ENCODE measurements at regions not wholly inside any gene's neighbourhood (a gene's known extent, or its start where the extent isn't known, plus 50 kb on each side); places are given as distances from the start of the nearest gene placed in this dataset.

DNA sequence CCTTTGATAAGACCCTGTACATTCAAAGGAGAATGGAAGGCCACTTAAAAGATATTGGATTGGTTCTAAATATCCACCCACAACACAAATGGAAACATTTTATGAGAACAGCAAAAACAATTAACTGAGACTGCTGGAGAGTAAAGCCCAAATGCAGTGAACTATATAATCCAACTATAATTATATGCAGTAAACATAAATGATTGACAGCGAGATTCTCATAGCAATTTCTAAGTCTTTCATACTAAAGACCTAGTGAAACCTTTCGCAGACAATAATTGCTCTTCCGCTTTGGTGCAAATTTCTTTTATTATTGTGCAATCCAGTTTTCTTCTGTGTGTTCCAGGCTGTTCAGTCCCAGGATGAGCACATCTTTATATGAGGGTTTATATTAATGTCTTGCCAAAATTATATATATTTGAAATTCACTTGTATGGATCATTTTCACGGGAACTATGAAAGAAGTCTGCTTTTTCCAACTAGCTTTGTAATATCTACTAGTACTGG lies 190.9 kb downstream of the ST6GAL2 start:
- Histone ChIP-seq H3K9me3 (ENCODE audit: insufficient read depth, low read depth, low read length) (no peaks in the 10 kb centered on the region), H3K27ac (ENCODE audit: low read length) (no peak overlapping the region), H3K27me3 (ENCODE audit: insufficient read depth, low read length) (no peaks in the 10 kb centered on the region), H3K4me1 (ENCODE audit: insufficient read depth, low read length) (no peaks in the 10 kb centered on the region), H3K36me3 (ENCODE audit: insufficient read depth, low read depth, low read length) (no peaks in the 10 kb centered on the region), H3K9ac (ENCODE audit: low read depth, low read length) (no peak overlapping the region), H3K4me3 (ENCODE audit: low read length) (no peak overlapping the region)

DNA sequence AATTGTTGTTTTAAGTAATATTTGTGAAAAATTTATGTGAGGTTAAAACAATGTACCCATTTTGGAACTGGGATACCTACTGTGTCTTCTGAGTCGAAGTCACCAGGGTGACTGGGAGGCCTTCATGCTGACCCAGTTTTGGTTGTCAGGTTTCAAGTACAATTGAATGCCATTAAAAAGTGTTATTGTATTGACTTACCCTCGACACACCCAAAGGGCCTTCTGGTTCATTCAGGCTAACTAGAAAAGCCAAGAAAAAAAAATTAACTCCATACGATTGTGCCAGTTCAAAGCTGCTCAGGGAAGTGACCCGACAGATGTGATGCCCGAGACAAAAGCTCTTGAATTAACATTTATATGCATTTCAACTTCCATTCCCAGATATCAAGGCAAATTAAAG lies 190.0 kb downstream of the ST6GAL2 start:
- H3K9me3 ChIP-seq (ENCODE audit: insufficient read depth, low read depth, low read length) = no peaks in the 10 kb centered on the region
- H3K27me3 ChIP-seq (ENCODE audit: insufficient read depth, low read length) = no peaks in the 10 kb centered on the region
- H3K9ac ChIP-seq (ENCODE audit: low read depth, low read length) = no peak overlapping the region
- H3K4me1 ChIP-seq (ENCODE audit: insufficient read depth, low read length) = no peaks in the 10 kb centered on the region
- H3K27ac ChIP-seq (ENCODE audit: low read length) = no peak overlapping the region
- H3K4me3 ChIP-seq (ENCODE audit: low read length) = no peak overlapping the region
- H3K36me3 ChIP-seq (ENCODE audit: insufficient read depth, low read depth, low read length) = no peaks in the 10 kb centered on the region

DNA sequence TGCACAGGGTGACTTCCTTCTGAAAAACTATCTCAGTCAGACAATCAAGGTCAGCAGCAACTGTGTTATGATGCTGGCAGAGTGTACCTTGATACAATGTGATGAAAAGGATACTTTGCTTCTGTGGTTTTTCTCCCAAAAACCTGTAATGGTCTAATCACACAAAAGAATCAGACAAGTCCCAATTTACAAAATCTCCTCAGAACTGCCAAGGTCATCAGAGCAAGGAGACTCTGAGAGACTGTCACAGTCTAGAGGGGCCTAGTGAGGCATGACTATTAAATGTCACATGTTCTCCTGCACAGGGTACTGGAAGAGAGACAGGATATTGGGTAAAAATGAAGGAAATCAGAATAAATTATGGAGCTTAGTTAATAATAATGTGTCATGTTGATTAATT lies 185.4 kb downstream of the ST6GAL2 start:
- Histone ChIP-seq H3K27me3 (ENCODE audit: insufficient read depth, low read length) (no peaks in the 10 kb centered on the region), H3K36me3 (ENCODE audit: insufficient read depth, low read depth, low read length) (no peaks in the 10 kb centered on the region), H3K4me1 (ENCODE audit: insufficient read depth, low read length) (no peaks in the 10 kb centered on the region), H3K9ac (ENCODE audit: low read depth, low read length) (no peak overlapping the region), H3K9me3 (ENCODE audit: insufficient read depth, low read depth, low read length) (no peaks in the 10 kb centered on the region), H3K27ac (ENCODE audit: low read length) (no peak overlapping the region), H3K4me3 (ENCODE audit: low read length) (no peak overlapping the region)

DNA sequence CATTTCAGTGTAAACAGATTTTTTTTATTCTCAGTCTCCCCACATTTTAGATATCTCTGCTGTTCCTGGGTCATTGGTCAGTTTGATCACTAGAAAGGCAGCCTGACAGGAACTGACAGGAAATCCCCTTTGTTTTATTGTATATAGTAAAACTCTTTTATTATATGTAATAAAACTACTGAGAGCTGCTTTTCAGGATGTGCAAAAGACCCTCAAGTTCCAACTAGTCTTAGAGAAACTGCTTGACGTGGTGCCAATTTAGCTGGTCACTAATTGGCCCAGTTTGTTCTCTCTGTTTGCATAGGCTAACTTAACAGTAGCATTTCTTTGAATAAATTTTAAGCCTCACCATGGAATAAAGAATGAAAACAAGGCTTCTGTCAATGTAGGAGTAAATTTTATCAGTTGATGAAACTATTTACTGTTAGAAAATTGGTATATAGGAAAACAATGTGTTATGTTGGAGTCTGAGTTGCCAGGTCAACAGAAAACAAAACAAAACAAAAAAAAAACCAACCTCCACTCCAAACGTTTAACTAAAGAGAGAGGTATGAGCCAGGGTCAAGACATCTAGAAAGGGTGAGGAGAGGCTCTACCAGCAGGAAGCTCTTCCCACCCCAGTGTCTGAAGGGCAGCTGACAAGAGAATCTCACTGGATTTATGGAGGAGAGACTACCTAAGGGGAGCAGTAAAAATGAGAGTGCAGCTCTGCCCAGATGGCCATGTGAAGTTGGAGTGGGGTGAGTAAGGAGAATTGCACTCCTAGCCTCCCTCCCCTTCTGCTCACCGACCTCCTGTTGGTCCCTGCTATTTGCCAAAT lies 184.6 kb downstream of the ST6GAL2 start:
- no peaks in the 10 kb centered on the region for H3K4me1 ChIP-seq (ENCODE audit: insufficient read depth, low read length)
- no peaks in the 10 kb centered on the region for H3K36me3 ChIP-seq (ENCODE audit: insufficient read depth, low read depth, low read length)
- no peak overlapping the region for H3K27ac ChIP-seq (ENCODE audit: low read length)
- H3K9me3 ChIP-seq (ENCODE audit: insufficient read depth, low read depth, low read length) = no peaks in the 10 kb centered on the region
- no peak overlapping the region for H3K4me3 ChIP-seq (ENCODE audit: low read length)
- H3K9ac ChIP-seq (ENCODE audit: low read depth, low read length) = no peak overlapping the region
- H3K27me3 ChIP-seq (ENCODE audit: insufficient read depth, low read length) = no peaks in the 10 kb centered on the region

DNA sequence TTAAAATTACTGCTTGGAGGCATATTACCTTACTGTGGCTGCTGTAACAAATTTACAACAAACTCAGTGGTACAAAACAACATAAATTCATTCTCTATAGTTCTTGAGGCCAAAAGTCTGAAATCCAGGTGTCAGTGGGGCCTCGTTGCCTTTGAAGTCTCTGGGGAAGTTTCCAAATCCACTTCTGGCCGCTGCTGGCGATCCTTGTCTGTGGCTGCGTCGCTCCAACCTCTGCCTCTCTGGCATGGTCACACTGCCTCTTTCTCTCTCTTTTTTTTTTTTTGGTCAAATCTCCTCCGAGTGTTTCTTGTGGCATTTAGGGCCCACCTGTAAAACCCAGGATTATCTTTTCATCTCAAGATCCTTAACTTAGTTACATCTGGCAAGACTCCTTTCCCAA lies 182.8 kb downstream of the ST6GAL2 start:
- Histone ChIP-seq H3K4me3 (ENCODE audit: low read length) (no peak overlapping the region), H3K36me3 (ENCODE audit: insufficient read depth, low read depth, low read length) (no peaks in the 10 kb centered on the region), H3K27me3 (ENCODE audit: insufficient read depth, low read length) (no peaks in the 10 kb centered on the region), H3K9ac (ENCODE audit: low read depth, low read length) (no peak overlapping the region), H3K9me3 (ENCODE audit: insufficient read depth, low read depth, low read length) (no peaks in the 10 kb centered on the region), H3K27ac (ENCODE audit: low read length) (no peak overlapping the region), H3K4me1 (ENCODE audit: insufficient read depth, low read length) (no peaks in the 10 kb centered on the region)

DNA sequence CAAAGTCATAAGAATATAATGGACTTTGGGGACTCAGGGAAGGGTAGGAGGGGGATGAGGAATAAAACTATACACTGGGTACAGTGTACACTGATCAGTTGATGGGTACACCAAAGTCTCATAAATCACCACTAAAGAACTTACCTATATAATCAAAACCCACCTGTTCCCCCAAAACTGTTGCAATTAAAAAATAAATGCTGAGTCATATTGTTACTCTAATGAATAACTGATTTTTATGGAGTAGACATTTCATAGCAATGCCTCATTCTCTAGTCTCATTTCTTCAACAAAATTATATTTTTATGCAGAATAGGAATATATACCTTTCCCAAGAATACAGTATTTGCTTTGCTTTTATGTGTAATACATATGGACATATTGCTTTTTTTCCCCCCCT lies 181.2 kb downstream of the ST6GAL2 start:
- Histone ChIP-seq H3K27ac (ENCODE audit: low read length) (no peak overlapping the region), H3K27me3 (ENCODE audit: insufficient read depth, low read length) (no peaks in the 10 kb centered on the region), H3K9ac (ENCODE audit: low read depth, low read length) (no peak overlapping the region), H3K36me3 (ENCODE audit: insufficient read depth, low read depth, low read length) (no peaks in the 10 kb centered on the region), H3K4me1 (ENCODE audit: insufficient read depth, low read length) (no peaks in the 10 kb centered on the region), H3K4me3 (ENCODE audit: low read length) (no peak overlapping the region), H3K9me3 (ENCODE audit: insufficient read depth, low read depth, low read length) (no peaks in the 10 kb centered on the region)

DNA sequence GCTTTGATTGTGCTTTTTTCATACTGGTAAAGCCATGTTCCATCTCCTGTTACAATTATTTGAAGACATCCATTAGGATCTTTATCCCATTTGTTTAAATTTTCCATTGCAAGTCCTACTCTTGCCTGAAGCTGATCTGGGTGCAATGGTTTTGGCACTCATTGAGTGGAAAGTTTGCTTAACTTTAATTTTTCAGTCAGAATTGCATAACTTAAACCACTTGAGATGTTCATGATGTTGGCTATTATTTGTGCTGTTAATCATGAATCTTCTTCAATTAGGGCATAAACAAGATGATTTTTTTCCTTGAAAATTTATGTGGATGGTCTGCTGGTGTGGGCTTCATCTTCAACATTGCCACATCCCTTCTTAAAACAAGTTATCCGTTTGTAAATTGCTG lies 180.1 kb downstream of the ST6GAL2 start:
- no peaks in the 10 kb centered on the region for H3K4me1 ChIP-seq (ENCODE audit: insufficient read depth, low read length)
- no peak overlapping the region for H3K4me3 ChIP-seq (ENCODE audit: low read length)
- no peaks in the 10 kb centered on the region for H3K27me3 ChIP-seq (ENCODE audit: insufficient read depth, low read length)
- H3K36me3 ChIP-seq (ENCODE audit: insufficient read depth, low read depth, low read length) = no peaks in the 10 kb centered on the region
- H3K9ac ChIP-seq (ENCODE audit: low read depth, low read length) = no peak overlapping the region
- no peak overlapping the region for H3K27ac ChIP-seq (ENCODE audit: low read length)
- H3K9me3 ChIP-seq (ENCODE audit: insufficient read depth, low read depth, low read length) = no peaks in the 10 kb centered on the region

DNA sequence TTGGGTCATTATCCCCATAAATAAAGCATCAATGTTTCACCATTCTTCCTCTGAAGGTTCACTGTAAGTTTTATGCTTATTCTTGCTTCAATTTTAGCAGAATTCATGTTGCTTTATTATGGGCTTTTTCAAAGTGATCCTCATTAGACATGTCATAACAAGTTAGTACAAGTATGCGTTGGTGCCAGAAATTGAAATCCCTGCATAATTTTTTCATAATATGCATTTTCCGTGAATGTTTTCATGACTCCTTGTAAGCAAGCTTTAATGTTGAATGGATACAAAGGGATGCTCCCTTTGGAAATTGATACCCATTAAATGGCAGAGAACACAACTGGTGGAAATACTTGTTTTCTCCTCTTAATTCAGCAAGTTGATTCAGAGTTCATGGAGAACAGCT lies 179.7 kb downstream of the ST6GAL2 start:
- Histone ChIP-seq H3K4me1 (ENCODE audit: insufficient read depth, low read length) (no peaks in the 10 kb centered on the region), H3K27ac (ENCODE audit: low read length) (no peak overlapping the region), H3K4me3 (ENCODE audit: low read length) (no peak overlapping the region), H3K27me3 (ENCODE audit: insufficient read depth, low read length) (no peaks in the 10 kb centered on the region), H3K9me3 (ENCODE audit: insufficient read depth, low read depth, low read length) (peaks cover 3% of the 10 kb centered on the region), H3K36me3 (ENCODE audit: insufficient read depth, low read depth, low read length) (no peaks in the 10 kb centered on the region), H3K9ac (ENCODE audit: low read depth, low read length) (no peak overlapping the region)

DNA sequence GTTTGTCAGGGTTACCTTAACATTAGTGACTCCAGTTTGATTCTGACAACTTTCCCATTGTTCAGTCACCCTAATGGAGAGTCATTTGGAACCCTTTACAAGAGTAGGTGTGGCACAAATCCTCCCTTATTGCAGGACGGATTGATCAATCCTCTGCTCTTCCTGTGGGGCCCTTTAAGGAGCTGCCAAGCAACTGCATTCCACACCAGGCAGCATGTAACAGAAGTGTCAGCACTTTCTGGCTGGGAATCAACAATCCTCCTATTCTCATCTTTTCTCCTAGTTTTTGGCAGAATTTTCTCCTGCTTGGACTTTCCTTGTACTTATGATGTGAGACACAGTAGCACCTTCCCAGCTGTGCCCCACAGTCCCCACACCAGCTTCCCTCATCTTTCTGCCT lies 177.8 kb downstream of the ST6GAL2 start:
- peaks cover 22% of the 10 kb centered on the region for H3K9me3 ChIP-seq (ENCODE audit: insufficient read depth, low read depth, low read length)
- H3K36me3 ChIP-seq (ENCODE audit: insufficient read depth, low read depth, low read length) = no peaks in the 10 kb centered on the region
- H3K27me3 ChIP-seq (ENCODE audit: insufficient read depth, low read length) = no peaks in the 10 kb centered on the region
- H3K9ac ChIP-seq (ENCODE audit: low read depth, low read length) = no peak overlapping the region
- H3K27ac ChIP-seq (ENCODE audit: low read length) = no peak overlapping the region
- H3K4me1 ChIP-seq (ENCODE audit: insufficient read depth, low read length) = no peaks in the 10 kb centered on the region
- no peak overlapping the region for H3K4me3 ChIP-seq (ENCODE audit: low read length)

DNA sequence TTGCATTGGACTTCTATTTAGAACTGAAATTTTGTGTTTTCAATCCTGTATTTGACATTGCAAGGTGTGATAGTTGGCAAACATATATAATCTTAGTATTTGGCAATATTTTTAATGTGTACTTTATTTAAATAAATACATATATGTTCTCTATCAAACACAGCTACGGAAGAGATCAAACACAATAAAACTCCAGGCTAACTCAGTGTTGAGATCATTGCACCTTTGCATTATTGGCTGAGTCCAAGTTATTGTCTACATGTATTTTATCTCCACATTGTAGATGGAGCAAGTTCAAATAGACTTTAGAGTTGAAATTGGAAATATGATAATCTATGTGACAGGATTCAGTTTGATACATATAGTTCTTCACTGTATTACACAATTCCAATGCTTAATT lies 176.7 kb downstream of the ST6GAL2 start:
- no peak overlapping the region for H3K9ac ChIP-seq (ENCODE audit: low read depth, low read length)
- H3K27ac ChIP-seq (ENCODE audit: low read length) = no peak overlapping the region
- H3K4me3 ChIP-seq (ENCODE audit: low read length) = no peak overlapping the region
- H3K27me3 ChIP-seq (ENCODE audit: insufficient read depth, low read length) = no peaks in the 10 kb centered on the region
- H3K36me3 ChIP-seq (ENCODE audit: insufficient read depth, low read depth, low read length) = no peaks in the 10 kb centered on the region
- H3K9me3 ChIP-seq (ENCODE audit: insufficient read depth, low read depth, low read length) = peaks cover 27% of the 10 kb centered on the region
- no peaks in the 10 kb centered on the region for H3K4me1 ChIP-seq (ENCODE audit: insufficient read depth, low read length)

DNA sequence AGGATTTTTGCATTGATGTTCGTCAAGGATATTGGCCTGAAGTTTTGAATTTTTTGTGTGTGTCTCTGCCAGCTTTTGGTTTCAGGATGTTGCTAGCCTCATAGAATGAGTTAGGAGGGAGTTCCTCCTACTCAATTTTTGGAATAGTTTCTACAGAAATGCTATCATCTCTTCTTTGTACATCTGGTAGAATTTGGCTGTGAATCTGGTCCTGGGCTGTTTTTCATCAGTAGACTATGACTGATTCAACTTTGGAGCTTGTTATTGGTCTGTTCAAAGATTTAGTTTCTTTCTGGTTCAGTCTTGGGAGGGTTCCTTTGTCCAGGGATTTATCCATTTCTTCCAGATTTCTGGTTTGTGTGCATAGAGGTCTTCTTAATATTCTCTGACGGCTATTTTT lies 166.7 kb downstream of the ST6GAL2 start:
- H3K4me1 ChIP-seq (ENCODE audit: insufficient read depth, low read length) = peaks cover 13% of the 10 kb centered on the region; the same call in 1 of the 2 replicates
- H3K36me3 ChIP-seq (ENCODE audit: insufficient read depth, low read depth, low read length) = no peaks in the 10 kb centered on the region
- no peak overlapping the region for H3K4me3 ChIP-seq (ENCODE audit: low read length)
- no peaks in the 10 kb centered on the region for H3K27me3 ChIP-seq (ENCODE audit: insufficient read depth, low read length)
- H3K27ac ChIP-seq (ENCODE audit: low read length) = no peak overlapping the region
- no peak overlapping the region for H3K9ac ChIP-seq (ENCODE audit: low read depth, low read length)
- H3K9me3 ChIP-seq (ENCODE audit: insufficient read depth, low read depth, low read length) = peaks cover 10% of the 10 kb centered on the region

DNA sequence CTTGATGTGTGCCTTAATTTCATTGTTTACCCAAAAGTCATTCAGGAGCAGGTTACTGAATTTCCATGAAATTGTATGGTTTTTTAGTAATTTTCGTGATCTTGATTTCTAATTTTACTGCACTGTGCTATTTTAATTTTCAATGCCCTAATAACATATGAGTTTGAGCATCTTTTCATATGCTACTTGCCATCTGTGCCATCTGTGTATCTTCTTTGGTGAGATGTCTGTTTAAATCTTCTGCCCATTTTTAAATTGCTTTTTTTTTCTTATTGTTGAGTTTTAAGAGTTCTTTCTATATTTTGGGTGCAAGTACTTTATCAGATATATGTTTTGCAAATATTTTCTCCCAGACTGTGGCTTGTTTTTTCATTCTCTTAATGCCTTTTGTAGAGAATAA lies 165.9 kb downstream of the ST6GAL2 start:
- peaks cover 10% of the 10 kb centered on the region for H3K9me3 ChIP-seq (ENCODE audit: insufficient read depth, low read depth, low read length)
- H3K27me3 ChIP-seq (ENCODE audit: insufficient read depth, low read length) = no peaks in the 10 kb centered on the region
- peaks cover 13% of the 10 kb centered on the region; the same call in 1 of the 2 replicates for H3K4me1 ChIP-seq (ENCODE audit: insufficient read depth, low read length)
- H3K9ac ChIP-seq (ENCODE audit: low read depth, low read length) = no peak overlapping the region
- no peak overlapping the region for H3K4me3 ChIP-seq (ENCODE audit: low read length)
- H3K27ac ChIP-seq (ENCODE audit: low read length) = no peak overlapping the region
- no peaks in the 10 kb centered on the region for H3K36me3 ChIP-seq (ENCODE audit: insufficient read depth, low read depth, low read length)

Data from iPS-20b (cell line).